Liver (tissue), 8 donors: ENCODE measurements at regions not wholly inside any gene's neighbourhood (a gene's known extent, or its start where the extent isn't known, plus 50 kb on each side); places are given as distances from the start of the nearest gene placed in this dataset.

ENCODE experiments used
- DNase-seq: peaks from one replicate; pipeline ENCODE4 v3.0.0-alpha.2; 2017; ENCODE audit warnings: low spot score
- H3K27ac ChIP-seq, 2 donors: one replicate each; pipeline ENCODE4 v1.7.0; 2013; ENCODE audit warnings: inconsistent platforms in 2 of 2, low read length in 2 of 2, control low read depth in 1 of 2, low read depth in 1 of 2, mild to moderate bottlenecking in 1 of 2
- H3K27me3 ChIP-seq, 4 donors: one replicate each; pipeline versions ENCODE4 v1.6.1 to v1.7.0; 2013; ENCODE audit warnings: low read length in 3 of 4, inconsistent platforms in 1 of 4, mild to moderate bottlenecking in 1 of 4, moderate library complexity in 1 of 4; ENCODE audit not compliant: control insufficient read depth in 4 of 4, insufficient read depth in 4 of 4
- H3K36me3 ChIP-seq, 4 donors: one replicate each; pipeline versions ENCODE4 v1.6.1 to v1.7.0; 2013; ENCODE audit warnings: low read length in 3 of 4, mild to moderate bottlenecking in 3 of 4, low read depth in 1 of 4, moderate library complexity in 1 of 4; ENCODE audit not compliant: control insufficient read depth in 4 of 4, insufficient read depth in 3 of 4
- H3K4me1 ChIP-seq, 4 donors: one replicate each; pipeline versions ENCODE4 v1.6.1 to v1.7.0; 2013; ENCODE audit warnings: low read length in 3 of 4, mild to moderate bottlenecking in 3 of 4, moderate library complexity in 1 of 4; ENCODE audit not compliant: control insufficient read depth in 4 of 4, insufficient read depth in 4 of 4
- H3K4me3 ChIP-seq, 3 donors: one replicate each; pipeline versions ENCODE4 v1.6.1 to v1.7.0; 2013; ENCODE audit warnings: low read length in 3 of 3, control low read depth in 1 of 3, low read depth in 1 of 3, mild to moderate bottlenecking in 1 of 3
- H3K9ac ChIP-seq, 2 donors: one replicate each; pipeline ENCODE4 v1.7.0; 2013; ENCODE audit warnings: low read length in 2 of 2, mild to moderate bottlenecking in 2 of 2, moderate library complexity in 2 of 2, control low read depth in 1 of 2, low read depth in 1 of 2
- H3K9me3 ChIP-seq, 4 donors: one replicate each; pipeline versions ENCODE4 v1.6.1 to v1.7.0; 2013; ENCODE audit warnings: low read length in 3 of 4; ENCODE audit not compliant: control insufficient read depth in 4 of 4
- ATF3 ChIP-seq: IDR thresholded peaks from 2 replicates; pipeline ENCODE4 v1.6.1; 2016; ENCODE audit warnings: antibody characterized with exemption
- CTCF ChIP-seq: fragments of 150-350 bp; IDR thresholded peaks from 2 replicates; pipeline ENCODE4 v1.5.1; 2017; ENCODE audit warnings: improper control_type of control experiment, low read depth, low read length; ENCODE audit not compliant: missing input control
- EGR1 ChIP-seq, 2 donors: IDR thresholded peaks; 2 replicates each; pipeline ENCODE4 v1.6.1; 2016 to 2018; ENCODE audit warnings: antibody characterized with exemption in 2 of 2, low read depth in 2 of 2
- FOXA1 ChIP-seq: IDR thresholded peaks from 2 replicates; pipeline ENCODE4 v1.6.1; 2016; ENCODE audit warnings: antibody characterized with exemption
- FOXA2 ChIP-seq: IDR thresholded peaks from 2 replicates; pipeline ENCODE4 v1.6.1; 2016; ENCODE audit warnings: antibody characterized with exemption
- GABPA ChIP-seq, 2 donors: IDR thresholded peaks in 1 of 2; conservative IDR thresholded peaks in 1 of 2; 2 replicates each; pipeline ENCODE4 v1.6.1; 2016; ENCODE audit warnings: antibody characterized with exemption in 2 of 2, mild to moderate bottlenecking in 1 of 2, moderate library complexity in 1 of 2
- HNF4A ChIP-seq, 2 donors: conservative IDR thresholded peaks; 2 replicates each; pipeline ENCODE4 v1.6.1; 2016; ENCODE audit warnings: antibody characterized with exemption in 2 of 2, mild to moderate bottlenecking in 2 of 2
- HNF4G ChIP-seq: IDR thresholded peaks from 2 replicates; pipeline ENCODE4 v1.6.1; 2016; ENCODE audit warnings: antibody characterized with exemption
- JUND ChIP-seq, 2 donors: IDR thresholded peaks; 2 replicates each; pipeline ENCODE4 v1.6.1; 2016; ENCODE audit warnings: antibody characterized with exemption in 2 of 2
- NR2F2 ChIP-seq: IDR thresholded peaks from 2 replicates; pipeline ENCODE4 v1.6.1; 2016; ENCODE audit warnings: antibody characterized with exemption
- RAD21 ChIP-seq, 2 donors: IDR thresholded peaks; 2 replicates each; pipeline ENCODE4 v1.6.1; 2016; ENCODE audit warnings: antibody characterized with exemption in 2 of 2, mild to moderate bottlenecking in 2 of 2
- REST ChIP-seq: IDR thresholded peaks from 2 replicates; pipeline ENCODE4 v1.6.1; 2016; ENCODE audit warnings: antibody characterized with exemption, mild to moderate bottlenecking
- RXRA ChIP-seq, 2 donors: IDR thresholded peaks; 2 replicates each; pipeline ENCODE4 v1.6.1; 2017 to 2018; ENCODE audit warnings: antibody characterized with exemption in 2 of 2, mild to moderate bottlenecking in 1 of 2
- SP1 ChIP-seq: IDR thresholded peaks from 2 replicates; pipeline ENCODE4 v1.6.1; 2018; ENCODE audit warnings: antibody characterized with exemption, mild to moderate bottlenecking
- TAF1 ChIP-seq: conservative IDR thresholded peaks from 2 replicates; pipeline ENCODE4 v1.6.1; 2016; ENCODE audit warnings: antibody characterized with exemption, mild to moderate bottlenecking
- YY1 ChIP-seq: IDR thresholded peaks from 2 replicates; pipeline ENCODE4 v1.6.1; 2016; ENCODE audit warnings: antibody characterized with exemption, mild to moderate bottlenecking
- WGBS: extraction: QIAGEN DNeasy Blood & Tissue Kit; methylation state at CpG from one replicate; pipeline ENCODE4 v1.1.7; 2013; 5-methylcytosine and 5-hydroxymethylcytosine counted together
- TF ChIP-seq, protein P1 (sequence below): IDR thresholded peaks from 2 replicates; pipeline ENCODE4 v1.6.1; 2016; ENCODE audit warnings: antibody characterized with exemption
- TF ChIP-seq, protein P2 (sequence below): IDR thresholded peaks from 2 replicates; pipeline ENCODE4 v1.6.1; 2016; ENCODE audit warnings: antibody characterized with exemption
- donor health status: healthy.
- donor health status: healthy.
- donor health status: healthy.
- donor health status: healthy.
- donor health status: healthy.

GRCh38 chr1:72918940-72919339 is 636.6 kb upstream of the NEGR1 start (continued):
- TF ChIP-seq, protein P1, sequence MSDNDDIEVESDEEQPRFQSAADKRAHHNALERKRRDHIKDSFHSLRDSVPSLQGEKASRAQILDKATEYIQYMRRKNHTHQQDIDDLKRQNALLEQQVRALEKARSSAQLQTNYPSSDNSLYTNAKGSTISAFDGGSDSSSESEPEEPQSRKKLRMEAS = no peak
- TF ChIP-seq SP1 = no peak

- no peaks in the 10 kb centered on the region for H3K4me1 ChIP-seq
- no peaks in the 10 kb centered on the region for H3K36me3 ChIP-seq
- no peaks in the 10 kb centered on the region for H3K9me3 ChIP-seq
- peaks cover 0 to 7% (median 0%) of the 10 kb centered on the region in 4 donors for H3K27me3 ChIP-seq
- TF ChIP-seq ATF3 = no peak
- TF ChIP-seq GABPA (IDR thresholded peaks at IDR 0.05 in 1 of 2, conservative IDR thresholded peaks at IDR 0.05 in 1 of 2) = no peak
- TF ChIP-seq FOXA2 = no peak
- no peak for TF ChIP-seq NR2F2
- no peak for TF ChIP-seq FOXA1
- no peak for TF ChIP-seq RAD21 (IDR thresholded peaks at IDR 0.05)
- no peak for TF ChIP-seq HNF4A (conservative IDR thresholded peaks at IDR 0.05)
- no peak for TF ChIP-seq YY1
- no peak for TF ChIP-seq RXRA (IDR thresholded peaks at IDR 0.05)
- TF ChIP-seq HNF4G = no peak
- TF ChIP-seq EGR1 (IDR thresholded peaks at IDR 0.05; ENCODE audit: low read depth in 2 of 2) = no peak
- TF ChIP-seq, protein P1 = no peak
- TF ChIP-seq TAF1 = no peak
- TF ChIP-seq REST = no peak
- TF ChIP-seq SP1 = no peak
- TF ChIP-seq JUND (IDR thresholded peaks at IDR 0.05) = no peak
- TF ChIP-seq CTCF = no peak
- TF ChIP-seq, protein P2, sequence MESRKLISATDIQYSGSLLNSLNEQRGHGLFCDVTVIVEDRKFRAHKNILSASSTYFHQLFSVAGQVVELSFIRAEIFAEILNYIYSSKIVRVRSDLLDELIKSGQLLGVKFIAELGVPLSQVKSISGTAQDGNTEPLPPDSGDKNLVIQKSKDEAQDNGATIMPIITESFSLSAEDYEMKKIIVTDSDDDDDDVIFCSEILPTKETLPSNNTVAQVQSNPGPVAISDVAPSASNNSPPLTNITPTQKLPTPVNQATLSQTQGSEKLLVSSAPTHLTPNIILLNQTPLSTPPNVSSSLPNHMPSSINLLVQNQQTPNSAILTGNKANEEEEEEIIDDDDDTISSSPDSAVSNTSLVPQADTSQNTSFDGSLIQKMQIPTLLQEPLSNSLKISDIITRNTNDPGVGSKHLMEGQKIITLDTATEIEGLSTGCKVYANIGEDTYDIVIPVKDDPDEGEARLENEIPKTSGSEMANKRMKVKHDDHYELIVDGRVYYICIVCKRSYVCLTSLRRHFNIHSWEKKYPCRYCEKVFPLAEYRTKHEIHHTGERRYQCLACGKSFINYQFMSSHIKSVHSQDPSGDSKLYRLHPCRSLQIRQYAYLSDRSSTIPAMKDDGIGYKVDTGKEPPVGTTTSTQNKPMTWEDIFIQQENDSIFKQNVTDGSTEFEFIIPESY = no peak
- H3K4me3 ChIP-seq = no peak overlapping the region
- DNase-seq = no peak
- WGBS = 80% methylated on average over 1 of the region's 1 CpG
- H3K9ac ChIP-seq = no peak overlapping the region
- no peak overlapping the region for H3K27ac ChIP-seq
These were observed 635.6 kb upstream of the NEGR1 start for GRCh38 chr1:72917920-72918319.
